GM12878 (cell line): ENCODE measurements at regions not wholly inside any gene's neighbourhood (a gene's known extent, or its start where the extent isn't known, plus 50 kb on each side); places are given as distances from the start of the nearest gene placed in this dataset.
"Not testable (repeated sequence)": the region's sequence is repeated elsewhere in the genome, so short reads cannot be mapped to it uniquely, and the experiment has no call there.

Experiments used
- ATF3 ChIP-seq: IDR thresholded peaks from 2 replicates; pipeline ENCODE4 v1.6.1; 2011; ENCODE audit warnings: low read depth, mild to moderate bottlenecking, low read length, moderate library complexity, borderline replicate concordance; ENCODE audit errors: extremely low read depth
- BCL3 ChIP-seq: IDR thresholded peaks from 2 replicates; pipeline ENCODE4 v1.6.1; 2011; ENCODE audit warnings: borderline replicate concordance, low read depth, mild to moderate bottlenecking, moderate library complexity, low read length; ENCODE audit not compliant: insufficient read depth, poor library complexity, severe bottlenecking
- BHLHE40 ChIP-seq, 2 experiments: fragments of 450-650 bp in 1 of 2; IDR thresholded peaks; 2 replicates each; pipeline ENCODE4 v1.6.1; 2011 to 2017; ENCODE audit warnings: low read depth in 2 of 2, borderline replicate concordance in 1 of 2, improper control_type of control experiment in 1 of 2, low read length in 1 of 2, mild to moderate bottlenecking in 1 of 2
- CBX3 ChIP-seq: fragments of 200-600 bp; sonication (generic); IDR thresholded peaks from 2 replicates; pipeline ENCODE4 v1.6.1; 2016; ENCODE audit warnings: low read depth, borderline replicate concordance
- CHD1 ChIP-seq: IDR thresholded peaks from 2 replicates; pipeline ENCODE4 v1.6.1; 2012; ENCODE audit warnings: low read depth, low read length, improper control_type of control experiment
- CTCF ChIP-seq, 3 experiments: IDR thresholded peaks in 2 of 3; conservative IDR thresholded peaks in 1 of 3; 2 replicates each; pipeline ENCODE4 v1.5.1; 2011; ENCODE audit warnings: low read depth in 3 of 3, low read length in 3 of 3, mild to moderate bottlenecking in 3 of 3, control low read depth in 2 of 3, moderate library complexity in 2 of 3, inconsistent platforms in 1 of 3, mixed read lengths in 1 of 3; ENCODE audit not compliant: control insufficient read depth in 2 of 3, insufficient read depth in 1 of 3; ENCODE audit errors: extremely low read depth in 1 of 3
- ETV6 ChIP-seq, 2 experiments: fragments of 450-650 bp in 1 of 2; IDR thresholded peaks in 1 of 2; conservative IDR thresholded peaks in 1 of 2; 2 replicates each; pipeline ENCODE4 v1.6.1; 2014; ENCODE audit warnings: antibody characterized with exemption in 1 of 2, borderline replicate concordance in 1 of 2, low read depth in 1 of 2, mild to moderate bottlenecking in 1 of 2, moderate library complexity in 1 of 2
- NR2C2 ChIP-seq: IDR thresholded peaks from 2 replicates; pipeline ENCODE4 v1.6.1; 2011; ENCODE audit warnings: borderline replicate concordance, low read depth; ENCODE audit not compliant: control insufficient read depth, insufficient read length
- POLR2A ChIP-seq: IDR thresholded peaks from 2 replicates; pipeline ENCODE4 v1.6.1; 2011; ENCODE audit warnings: low read depth, mild to moderate bottlenecking, low read length
- POLR2AphosphoS5 ChIP-seq: IDR thresholded peaks from 2 replicates; pipeline ENCODE4 v1.6.1; 2011; ENCODE audit warnings: mild to moderate bottlenecking, low read length, inconsistent platforms
- SIN3A ChIP-seq: IDR thresholded peaks from 2 replicates; pipeline ENCODE4 v1.6.1; 2012; ENCODE audit warnings: low read depth, low read length, improper control_type of control experiment
- ZBTB4 ChIP-seq: fragments of 450-650 bp; formaldehyde crosslinking; IDR thresholded peaks from 2 replicates; pipeline ENCODE4 v1.4.0; 2022; ENCODE audit warnings: mild to moderate bottlenecking, moderate library complexity
- ZNF24 ChIP-seq: fragments of 450-650 bp; IDR thresholded peaks from 2 replicates; pipeline ENCODE4 v1.6.1; 2017; ENCODE audit warnings: antibody characterized with exemption, mild to moderate bottlenecking

GRCh38 chr6:112541847-112542246 lies 194.7 kb downstream of the RFPL4B start:
- TF ChIP-seq CTCF (IDR thresholded peaks at IDR 0.05 in 2 of 3, conservative IDR thresholded peaks at IDR 0.05 in 1 of 3; ENCODE audit: control insufficient read depth in 2 of 3, extremely low read depth in 1 of 3, insufficient read depth in 1 of 3, low read depth in 3 of 3, low read length in 3 of 3) = 0 out of 6 replicates have a peak, but pooled peaks of 2 of the 3 experiments have one; percentile 7 to 17
- not testable (repeated sequence) for TF ChIP-seq NR2C2; CBX3; ETV6 (conservative IDR thresholded peaks at IDR 0.05 in 1 of 2, IDR thresholded peaks at IDR 0.05 in 1 of 2; ENCODE audit: borderline replicate concordance in 1 of 2, low read depth in 1 of 2); POLR2A; CHD1; ATF3; SIN3A; BHLHE40 (IDR thresholded peaks at IDR 0.05; ENCODE audit: borderline replicate concordance in 1 of 2, low read depth in 2 of 2, low read length in 1 of 2); BCL3; ZNF24; POLR2AphosphoS5; ZBTB4 (CRISPR knock-in tag)
